H1 (cell line): ENCODE measurements at regions not wholly inside any gene's neighbourhood (a gene's known extent, or its start where the extent isn't known, plus 50 kb on each side); places are given as distances from the start of the nearest gene placed in this dataset.

Experiments used
- CTCF ChIA-PET: fragments of 300-600 bp; sonication (Branson Sonifier 250); formaldehyde crosslinking; loops from one replicate; lab custom pipeline; 2021; ENCODE audit not compliant: partially characterized antibody; lab: Charles Lee
- POLR2A ChIA-PET: fragments of 300-600 bp; sonication (Branson Sonifier 250); formaldehyde crosslinking; loops from one replicate; lab custom pipeline; 2021; ENCODE audit warnings: inconsistent platforms; ENCODE audit not compliant: partially characterized antibody; lab: Charles Lee
- DNase-seq, 2 experiments: peaks; one replicate each; pipeline versions ENCODE4 v3.0.0 to v3.0.0-alpha.2; 2010 to 2022; ENCODE audit warnings: low spot score in 2 of 2, low read depth in 1 of 2, mixed read lengths in 1 of 2
- FAIRE-seq: peaks from 2 replicates; lab custom pipeline; 2011; peaks lifted over from hg19 to GRCh38; lab: Jason Lieb, UNC
- H2AFZ ChIP-seq: 2 replicates; pipeline ENCODE4 v1.8.1; 2012; ENCODE audit warnings: low read length, inconsistent platforms
- H2AK5ac ChIP-seq: 2 replicates; pipeline ENCODE4 v1.6.1; 2013; ENCODE audit warnings: low read depth, low read length
- H2BK120ac ChIP-seq: replicated peaks from 2 replicates; pipeline ENCODE3; 2013; ENCODE audit warnings: low read depth, low read length, inconsistent platforms
- H2BK12ac ChIP-seq: 2 replicates; pipeline ENCODE4 v1.6.1; 2013; ENCODE audit warnings: low read depth, low read length
- H2BK15ac ChIP-seq: 2 replicates; pipeline ENCODE4 v1.6.1; 2013; ENCODE audit warnings: low read length
- H2BK20ac ChIP-seq: 2 replicates; pipeline ENCODE4 v1.6.1; 2013; ENCODE audit warnings: low read length
- H2BK5ac ChIP-seq: 2 replicates; pipeline ENCODE4 v1.6.1; 2013; ENCODE audit warnings: low read depth, low read length
- H3K14ac ChIP-seq: 2 replicates; pipeline ENCODE4 v1.6.1; 2013; ENCODE audit warnings: inconsistent platforms; ENCODE audit not compliant: insufficient read length
- H3K18ac ChIP-seq: 2 replicates; pipeline ENCODE4 v1.6.1; 2013; ENCODE audit warnings: low read length; ENCODE audit errors: extremely low read depth
- H3K23ac ChIP-seq: 2 replicates; pipeline ENCODE4 v1.6.1; 2013; ENCODE audit warnings: inconsistent platforms; ENCODE audit not compliant: insufficient read length
- H3K23me2 ChIP-seq: 2 replicates; pipeline ENCODE4 v1.6.1; 2013; ENCODE audit warnings: low read depth, low read length
- H3K27ac ChIP-seq: 2 replicates; pipeline ENCODE4 v1.6.1; 2011; ENCODE audit warnings: low read depth, low read length, inconsistent platforms
- H3K27me3 ChIP-seq, 4 experiments: replicated peaks in 1 of 4; 1 replicate in 1 of 4; 2 replicates in 3 of 4; pipeline versions ENCODE4 v1.6.1 to v1.8.1; 2011 to 2013; ENCODE audit warnings: low read length in 3 of 4, mild to moderate bottlenecking in 3 of 4, inconsistent platforms in 2 of 4, mixed read lengths in 2 of 4, moderate library complexity in 1 of 4; ENCODE audit not compliant: control insufficient read depth in 3 of 4, insufficient read depth in 3 of 4; ENCODE audit errors: extremely low read depth in 1 of 4
- H3K36me3 ChIP-seq, 4 experiments: 2 replicates each; pipeline versions ENCODE4 v1.6.1 to v1.8.1; 2011 to 2013; ENCODE audit warnings: mild to moderate bottlenecking in 4 of 4, low read length in 3 of 4, moderate library complexity in 2 of 4, control low read depth in 1 of 4, inconsistent platforms in 1 of 4; ENCODE audit not compliant: insufficient read depth in 4 of 4, control insufficient read depth in 2 of 4
- H3K4ac ChIP-seq: replicated peaks from 2 replicates; pipeline ENCODE3; 2013; ENCODE audit warnings: low read length, low read depth, mixed read lengths, inconsistent platforms; ENCODE audit not compliant: insufficient read length
- H3K4me1 ChIP-seq, 4 experiments: replicated peaks in 1 of 4; 1 replicate in 1 of 4; 2 replicates in 3 of 4; pipeline versions ENCODE4 v1.6.1 to v1.8.1; 2011 to 2013; ENCODE audit warnings: low read length in 3 of 4, inconsistent platforms in 2 of 4, mixed read lengths in 1 of 4; ENCODE audit not compliant: insufficient read depth in 4 of 4, control insufficient read depth in 3 of 4
- H3K4me2 ChIP-seq, 2 experiments: 2 replicates each; pipeline versions ENCODE4 v1.6.1 to v1.8.1; 2011 to 2013; ENCODE audit warnings: low read depth in 2 of 2, low read length in 2 of 2, control low read depth in 1 of 2, inconsistent platforms in 1 of 2, mild to moderate bottlenecking in 1 of 2; ENCODE audit not compliant: insufficient read depth in 1 of 2
- H3K4me3 ChIP-seq, 4 experiments: fragments of 200-600, 300-600 bp in 1 of 4; sonication (generic), shearing (Covaris generic), sonication (Bioruptor Twin) in 1 of 4; 2 replicates each; pipeline versions ENCODE4 v1.5.1 to v1.8.1; 2011 to 2016; ENCODE audit warnings: low read length in 4 of 4, low read depth in 3 of 4, control low read depth in 2 of 4, inconsistent platforms in 2 of 4, mild to moderate bottlenecking in 2 of 4, mixed read lengths in 1 of 4, moderate library complexity in 1 of 4; ENCODE audit not compliant: insufficient read depth in 2 of 4; ENCODE audit errors: extremely low read depth in 1 of 4
- H3K56ac ChIP-seq: replicated peaks from 2 replicates; pipeline ENCODE3; 2013; ENCODE audit warnings: low read depth, mild to moderate bottlenecking, mixed read lengths, low read length, inconsistent platforms; ENCODE audit not compliant: insufficient read length
- H3K79me1 ChIP-seq: 2 replicates; pipeline ENCODE4 v1.6.1; 2013; ENCODE audit warnings: low read depth, low read length, control low read depth
- H3K79me2 ChIP-seq, 2 experiments: 2 replicates each; pipeline versions ENCODE4 v1.6.1 to v1.8.1; 2012 to 2013; ENCODE audit warnings: low read length in 2 of 2, mild to moderate bottlenecking in 2 of 2, inconsistent platforms in 1 of 2; ENCODE audit not compliant: insufficient read depth in 2 of 2, control insufficient read depth in 1 of 2
- H3K9ac ChIP-seq, 4 experiments: replicated peaks in 1 of 4; 1 replicate in 1 of 4; 2 replicates in 3 of 4; pipeline versions ENCODE4 v1.6.1 to v1.8.1; 2011 to 2013; ENCODE audit warnings: low read depth in 3 of 4, low read length in 3 of 4, control low read depth in 2 of 4, mild to moderate bottlenecking in 2 of 4, moderate library complexity in 2 of 4, inconsistent platforms in 1 of 4; ENCODE audit errors: extremely low read depth in 1 of 4
- H3K9me3 ChIP-seq, 2 experiments: 2 replicates each; pipeline versions ENCODE4 v1.6.1 to v1.8.1; 2012 to 2013; ENCODE audit warnings: mild to moderate bottlenecking in 2 of 2, moderate library complexity in 2 of 2, control low read depth in 1 of 2, inconsistent platforms in 1 of 2, low read depth in 1 of 2, low read length in 1 of 2, mixed read lengths in 1 of 2; ENCODE audit not compliant: insufficient read depth in 2 of 2
- H4K20me1 ChIP-seq, 2 experiments: replicated peaks in 1 of 2; 2 replicates each; pipeline versions ENCODE3 to v1.8.1; 2011 to 2013; ENCODE audit warnings: inconsistent platforms in 2 of 2, low read length in 2 of 2, mild to moderate bottlenecking in 1 of 2; ENCODE audit not compliant: insufficient read depth in 2 of 2, control insufficient read depth in 1 of 2
- H4K5ac ChIP-seq: 2 replicates; pipeline ENCODE4 v1.6.1; 2013; ENCODE audit warnings: low read length, low read depth, mixed read lengths, inconsistent platforms; ENCODE audit not compliant: insufficient read length
- H4K8ac ChIP-seq: 2 replicates; pipeline ENCODE4 v1.8.0; 2013; ENCODE audit warnings: mild to moderate bottlenecking, moderate library complexity, low read length, inconsistent platforms; ENCODE audit not compliant: insufficient read depth; ENCODE audit errors: extremely low read depth
- H4K91ac ChIP-seq: replicated peaks from 2 replicates; pipeline ENCODE3; 2013; ENCODE audit warnings: low read length, mixed read lengths, inconsistent platforms; ENCODE audit not compliant: insufficient read length
- WGBS, 2 experiments: shearing (Covaris generic) in 1 of 2; methylation state at CpG; one replicate each; pipeline versions ENCODE4 v1.1.6 to v1.1.7; 2013 to 2015; ENCODE audit warnings: low lambda C conversion rate in 2 of 2, mixed read lengths in 2 of 2, inconsistent platforms in 1 of 2, low coverage in 1 of 2, missing lambda C conversion rate in 1 of 2; ENCODE audit not compliant: insufficient replicate concordance in 2 of 2, insufficient coverage in 1 of 2, insufficient read length in 1 of 2; ENCODE audit errors: extremely low coverage in 1 of 2, missing lambda C conversion rate in 1 of 2; 5-methylcytosine and 5-hydroxymethylcytosine counted together
- TF ChIP-seq, protein P1 (sequence below): IDR thresholded peaks from 2 replicates; pipeline ENCODE4 v1.6.1; 2012; ENCODE audit warnings: low read length, inconsistent platforms

DNA sequence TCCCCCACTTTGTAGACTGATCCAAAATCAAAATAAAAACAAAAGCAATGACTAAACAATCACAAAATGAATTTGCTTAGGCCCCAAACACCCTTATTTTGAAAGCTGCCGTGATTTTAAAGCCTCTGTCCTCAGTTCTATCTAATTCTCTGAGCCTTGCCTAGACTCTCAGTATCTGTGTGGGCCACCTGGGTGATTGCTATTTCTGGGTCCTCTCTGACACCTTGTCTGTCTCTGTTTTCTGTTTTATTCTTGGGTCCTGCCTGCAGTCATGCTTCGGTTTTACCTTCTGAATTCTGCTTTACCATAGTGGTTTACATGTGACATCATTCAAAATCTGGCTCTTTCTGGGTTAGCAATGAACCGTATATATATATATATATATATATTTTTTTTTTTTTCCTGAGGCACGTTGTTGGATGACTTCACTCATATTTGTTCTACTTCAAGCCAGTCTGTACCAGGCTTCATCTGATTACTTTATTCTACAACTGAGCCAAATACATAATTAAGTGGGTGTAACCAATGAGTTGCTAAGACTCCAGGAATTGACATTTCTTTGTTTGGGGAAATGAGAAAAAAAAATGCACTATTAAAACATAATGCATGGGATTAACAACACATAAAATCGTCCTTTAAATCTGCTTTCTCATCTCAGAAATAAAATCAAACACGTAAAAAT lies 710.7 kb upstream of the SLIT2 start:
- Histone ChIP-seq H3K4me1 (no peaks in the 10 kb centered on the region), H2AK5ac (no peak overlapping the region), H4K8ac (no peak overlapping the region), H3K56ac (no peak overlapping the region), H4K5ac (no peak overlapping the region), H3K9ac (no peak overlapping the region), H3K9me3 (no peaks in the 10 kb centered on the region), H3K4me2 (no peak overlapping the region), H2AFZ (no peak overlapping the region), H4K91ac (no peak overlapping the region), H3K27ac (no peak overlapping the region), H3K79me2 (no peaks in the 10 kb centered on the region), H3K79me1 (no peaks in the 10 kb centered on the region), H3K36me3 (no peaks in the 10 kb centered on the region), H3K4me3 (no peak overlapping the region), H2BK20ac (no peak overlapping the region), H3K23me2 (no peaks in the 10 kb centered on the region), H3K23ac (no peak overlapping the region), H3K18ac (no peak overlapping the region), H3K14ac (no peak overlapping the region), H3K4ac (no peak overlapping the region), H2BK12ac (no peak overlapping the region), H2BK15ac (no peak overlapping the region), H2BK120ac (no peak overlapping the region), H4K20me1 (no peaks in the 10 kb centered on the region), H3K27me3 (no peaks in the 10 kb centered on the region), H2BK5ac (no peak overlapping the region)
- DNase-seq (no peak), FAIRE-seq (no peak)
- POLR2A ChIA-PET, result no interaction called here
- WGBS, 2 experiments, result 87% methylated on average over 6 of the region's 6 CpGs; no CpG with 5 or more reads in 1 of the 2 experiments
- TF ChIP-seq, protein P1, sequence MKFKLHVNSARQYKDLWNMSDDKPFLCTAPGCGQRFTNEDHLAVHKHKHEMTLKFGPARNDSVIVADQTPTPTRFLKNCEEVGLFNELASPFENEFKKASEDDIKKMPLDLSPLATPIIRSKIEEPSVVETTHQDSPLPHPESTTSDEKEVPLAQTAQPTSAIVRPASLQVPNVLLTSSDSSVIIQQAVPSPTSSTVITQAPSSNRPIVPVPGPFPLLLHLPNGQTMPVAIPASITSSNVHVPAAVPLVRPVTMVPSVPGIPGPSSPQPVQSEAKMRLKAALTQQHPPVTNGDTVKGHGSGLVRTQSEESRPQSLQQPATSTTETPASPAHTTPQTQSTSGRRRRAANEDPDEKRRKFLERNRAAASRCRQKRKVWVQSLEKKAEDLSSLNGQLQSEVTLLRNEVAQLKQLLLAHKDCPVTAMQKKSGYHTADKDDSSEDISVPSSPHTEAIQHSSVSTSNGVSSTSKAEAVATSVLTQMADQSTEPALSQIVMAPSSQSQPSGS, result no peak
- CTCF ChIA-PET, result interaction anchor here (0.7 kb wide), 1 partner anchor 13 kb away, joined by 3 read pairs; no protein-coding TSS in a partner anchor
